Spleen (tissue), 11 donors: ENCODE measurements at regions not wholly inside any gene's neighbourhood (a gene's known extent, or its start where the extent isn't known, plus 50 kb on each side); places are given as distances from the start of the nearest gene placed in this dataset.
A peak's percentile ranks its signal among the peaks of the same experiment; 100 is the strongest.
"Not testable (repeated sequence)": the region's sequence is repeated elsewhere in the genome, so short reads cannot be mapped to it uniquely, and the experiment has no call there.

Experiments
- DNase-seq: peaks from one replicate; pipeline ENCODE4 v3.0.0-alpha.2; 2020
- H3K27ac ChIP-seq, 8 donors: fragments of 200-600 bp; sonication (generic) in 7 of 8; 1 replicate in 4 of 8; 2 replicates in 4 of 8; pipeline versions ENCODE4 v1.5.0 to v1.8.0; 2016 to 2021; ENCODE audit warnings: inconsistent platforms in 4 of 8, mild to moderate bottlenecking in 4 of 8, moderate library complexity in 1 of 8
- H3K27me3 ChIP-seq, 7 donors: fragments of 200-600 bp; sonication (generic) in 6 of 7; replicated peaks in 1 of 7; 1 replicate in 4 of 7; 2 replicates in 3 of 7; pipeline versions ENCODE4 v1.5.0 to v1.8.0; 2016 to 2021; ENCODE audit warnings: inconsistent platforms in 3 of 7, mild to moderate bottlenecking in 1 of 7
- H3K36me3 ChIP-seq, 6 donors: fragments of 200-600 bp; sonication (generic) in 5 of 6; 1 replicate in 4 of 6; 2 replicates in 2 of 6; pipeline versions ENCODE4 v1.5.0 to v1.8.0; 2016 to 2021; ENCODE audit warnings: inconsistent platforms in 2 of 6
- H3K4me1 ChIP-seq, 6 donors: fragments of 200-600 bp; sonication (generic) in 5 of 6; 1 replicate in 3 of 6; 2 replicates in 3 of 6; pipeline versions ENCODE4 v1.5.0 to v1.8.0; 2016 to 2021; ENCODE audit warnings: inconsistent platforms in 3 of 6
- H3K4me3 ChIP-seq, 8 donors: fragments of 200-600 bp; sonication (generic) in 7 of 8; 1 replicate in 4 of 8; 2 replicates in 4 of 8; pipeline versions ENCODE4 v1.5.0 to v1.8.0; 2016 to 2021; ENCODE audit warnings: inconsistent platforms in 4 of 8, mild to moderate bottlenecking in 4 of 8, moderate library complexity in 2 of 8
- H3K9me3 ChIP-seq, 8 donors: fragments of 200-600 bp; sonication (generic) in 7 of 8; 1 replicate in 4 of 8; 2 replicates in 4 of 8; pipeline versions ENCODE4 v1.5.0 to v1.8.0; 2016 to 2021; ENCODE audit warnings: inconsistent platforms in 4 of 8
- CTCF ChIP-seq, 11 experiments: fragments of 200-600 bp in 7 of 11; fragments of 450-650 bp in 4 of 11; sonication (generic) in 4 of 11; IDR thresholded peaks in 8 of 11; conservative IDR thresholded peaks in 3 of 11; 1 replicate in 7 of 11; 2 replicates in 4 of 11; pipeline versions ENCODE4 v1.4.0 to v1.8.0; 2016 to 2021; ENCODE audit warnings: antibody characterized with exemption in 11 of 11, inconsistent platforms in 4 of 11, mild to moderate bottlenecking in 1 of 11
- WGBS, 5 donors: extraction: QIAGEN DNeasy Blood & Tissue Kit in 3 of 5; methylation state at CpG; one replicate each; pipeline versions ENCODE4 v1.1.5 to v1.1.7; 2013 to 2018; 5-methylcytosine and 5-hydroxymethylcytosine counted together
- intact Hi-C: fragments of 100-400 bp; cut with DNase I; formaldehyde crosslinking; loops from one replicate; pipeline ENCODE4 v1.15.0; 2023; ENCODE audit warnings: low total_unique reads
- donor health status: healthy with polysubstance abuse.
- donor health status: DM: no; HTN: no; CAD: no; lungs with moderate emphysema.
- donor health status: DM: no; HTN: no; CAD: no.
- donor health status: Bipolar disorder and iron deficiency.
- donor health status: healthy.
- donor health status: DM: no; HTN: no; CAD: no.
- donor health status: DM: yes; HTN: yes; CAD: no.

- H3K36me3 ChIP-seq, H3K27me3 ChIP-seq, intact Hi-C loops, H3K9me3 ChIP-seq: not testable (repeated sequence)
- WGBS, 5 donors, result 69 to 75% (median 73%) methylated on average over 20 to 23 of the region's 23 CpGs
- peak in 2 of 11 experiments; percentile 12 to 37 for TF ChIP-seq CTCF (IDR thresholded peaks at IDR 0.05 in 8 of 11, conservative IDR thresholded peaks at IDR 0.05 in 3 of 11)
- DNase-seq, result peak; percentile 74
- Histone ChIP-seq H3K4me3 (peak overlapping the region; percentile 9 to 75 (median 34)), H3K27ac (peak overlapping the region; percentile 84 to 96 (median 90)), H3K4me1 (peaks cover 0 to 15% (median 0%) of the 10 kb centered on the region in 6 donors)
Observed at GRCh38 chr10:38403347-38404117, 309.4 kb downstream of the ZNF37A start.

DNA sequence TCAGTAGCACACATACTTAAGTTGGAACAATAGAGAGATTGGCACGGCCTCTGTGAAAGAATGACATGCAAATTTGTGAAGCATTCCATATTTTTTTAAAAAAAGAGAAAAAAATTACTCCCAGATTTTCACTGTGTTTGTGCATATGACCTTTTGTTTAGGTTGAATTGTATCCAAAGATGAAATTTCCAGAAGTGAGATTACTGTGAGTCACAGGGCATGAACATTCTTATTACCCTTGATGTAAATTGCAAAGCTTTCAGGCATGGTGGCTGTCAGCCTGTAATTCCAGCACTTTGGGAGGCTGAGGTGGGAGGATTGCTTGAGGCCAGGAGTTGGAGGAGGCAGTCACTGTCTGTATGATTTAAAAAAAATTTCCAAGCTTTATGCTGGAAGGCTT, 329.5 kb downstream of the ZNF37A start:
- H3K4me1 ChIP-seq, H3K27me3 ChIP-seq, H3K27ac ChIP-seq, DNase-seq, H3K4me3 ChIP-seq, H3K9me3 ChIP-seq, intact Hi-C loops: not testable (repeated sequence)
- 78 to 100% (median 88%) methylated on average over 1 of the region's 1 CpG for WGBS, 5 donors
- H3K36me3 ChIP-seq, result peaks cover 0 to 22% (median 0%) of the 10 kb centered on the region in 6 donors

GRCh38 chr10:38430242-38430641, 336.1 kb downstream of the ZNF37A start:
- H3K4me1 ChIP-seq, H3K4me3 ChIP-seq, H3K27ac ChIP-seq, H3K9me3 ChIP-seq, intact Hi-C loops, H3K27me3 ChIP-seq, DNase-seq: not testable (repeated sequence)
- peaks cover 0 to 22% (median under 1%) of the 10 kb centered on the region in 6 donors for H3K36me3 ChIP-seq
- WGBS, 5 donors, result 87 to 91% (median 88%) methylated on average over 2 of the region's 2 CpGs

DNA sequence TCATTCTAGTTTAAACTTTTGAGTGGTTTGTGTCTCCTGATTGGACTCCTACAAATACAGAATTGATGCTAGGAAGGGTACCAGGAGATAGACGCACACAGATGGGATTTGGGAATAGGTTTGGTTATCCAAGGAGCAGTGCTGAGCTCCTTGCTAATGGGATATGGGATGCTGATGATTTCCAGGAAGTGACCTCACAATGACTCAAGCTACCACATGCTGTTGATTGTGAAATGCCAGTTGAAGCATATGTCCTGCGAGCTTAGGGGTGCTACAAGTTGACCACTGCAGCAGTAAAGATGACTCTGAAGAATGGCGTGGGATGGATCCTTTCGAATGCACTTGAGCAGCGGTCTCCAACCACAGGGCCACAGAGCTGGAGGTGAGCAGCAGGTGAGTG, 343.2 kb downstream of the ZNF37A start:
- H3K9me3 ChIP-seq, H3K4me3 ChIP-seq, H3K4me1 ChIP-seq, DNase-seq, H3K27me3 ChIP-seq, intact Hi-C loops, H3K27ac ChIP-seq: not testable (repeated sequence)
- peaks cover 0 to 33% (median 0%) of the 10 kb centered on the region in 6 donors for H3K36me3 ChIP-seq
- 95 to 100% (median 95%) methylated on average over 2 to 5 of the region's 5 CpGs; no CpG with 5 or more reads in 1 of the 5 donors for WGBS, 5 donors

- H3K9me3 ChIP-seq, DNase-seq, intact Hi-C loops, H3K27me3 ChIP-seq, H3K4me3 ChIP-seq, H3K27ac ChIP-seq, H3K4me1 ChIP-seq: not testable (repeated sequence)
- H3K36me3 ChIP-seq, result peaks cover 0 to 27% (median 4%) of the 10 kb centered on the region in 6 donors
- 94 to 97% (median 95%) methylated on average over 18 to 22 of the region's 22 CpGs for WGBS, 5 donors
Observed at GRCh38 chr10:38448614-38449355, 354.6 kb downstream of the ZNF37A start.

DNA sequence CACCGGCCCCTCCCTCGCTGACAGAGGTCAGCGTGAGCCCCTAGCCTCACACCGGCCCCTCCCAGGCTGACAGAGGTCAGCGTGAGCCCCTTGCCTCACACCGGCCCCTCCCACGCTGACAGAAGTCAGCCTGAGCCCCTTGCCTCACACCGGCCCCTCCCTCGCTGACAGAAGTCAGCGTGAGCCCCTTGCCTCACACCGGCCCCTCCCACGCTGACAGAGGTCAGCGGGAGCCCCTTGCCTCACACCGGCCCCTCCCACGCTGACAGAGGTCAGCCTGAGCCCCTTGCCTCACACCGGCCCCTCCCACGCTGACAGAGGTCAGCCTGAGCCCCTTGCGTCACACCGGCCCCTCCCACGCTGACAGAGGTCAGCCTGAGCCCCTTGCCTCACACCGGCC, 355.5 kb downstream of the ZNF37A start:
- H3K27me3 ChIP-seq, intact Hi-C loops, DNase-seq, H3K4me1 ChIP-seq, H3K9me3 ChIP-seq, H3K27ac ChIP-seq, H3K4me3 ChIP-seq: not testable (repeated sequence)
- 93 to 100% (median 97%) methylated on average over 7 to 21 of the region's 21 CpGs for WGBS, 5 donors
- peaks cover 0 to 27% (median 4%) of the 10 kb centered on the region in 6 donors for H3K36me3 ChIP-seq

DNA sequence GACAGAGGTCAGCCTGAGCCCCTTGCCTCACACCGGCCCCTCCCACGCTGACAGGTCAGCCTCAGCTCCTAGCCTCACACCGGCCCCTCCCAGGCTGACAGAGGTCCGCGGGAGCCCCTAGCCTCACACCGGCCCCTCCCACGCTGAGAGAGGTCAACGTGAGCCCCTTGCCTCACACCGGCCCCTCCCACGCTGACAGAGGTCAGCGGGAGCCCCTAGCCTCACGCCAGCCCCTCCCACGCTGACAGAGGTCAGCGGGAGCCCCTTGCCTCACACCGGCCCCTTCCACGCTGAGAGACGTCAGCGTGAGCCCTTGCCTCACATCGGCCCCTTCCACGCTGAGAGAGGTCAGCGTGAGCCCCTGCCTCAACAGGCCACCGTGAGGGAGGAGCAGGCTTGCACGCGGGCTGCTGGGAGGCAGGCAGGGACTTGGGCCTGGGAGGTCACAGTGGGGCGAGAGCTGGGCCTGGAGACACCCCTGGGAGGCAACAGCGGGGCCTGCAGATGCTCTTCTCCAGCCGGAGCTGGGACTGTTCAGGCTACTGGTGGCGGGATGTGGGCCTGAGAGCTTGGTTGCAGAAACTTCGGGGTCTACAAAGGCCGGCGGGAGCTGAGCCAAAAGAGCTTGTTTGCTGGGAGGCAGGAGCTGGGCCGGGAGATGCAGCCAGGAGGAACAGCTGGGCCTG, 356.4 kb downstream of the ZNF37A start:
- peaks cover 0 to 27% (median 4%) of the 10 kb centered on the region in 6 donors for H3K36me3 ChIP-seq
- H3K9me3 ChIP-seq, H3K4me1 ChIP-seq, intact Hi-C loops, H3K4me3 ChIP-seq, H3K27me3 ChIP-seq, DNase-seq, H3K27ac ChIP-seq: not testable (repeated sequence)
- WGBS, 5 donors, result 93 to 97% (median 96%) methylated on average over 26 to 32 of the region's 32 CpGs

- DNase-seq, intact Hi-C loops, H3K4me3 ChIP-seq, H3K27me3 ChIP-seq, H3K27ac ChIP-seq, H3K4me1 ChIP-seq, H3K9me3 ChIP-seq: not testable (repeated sequence)
- H3K36me3 ChIP-seq, result peaks cover 0 to 27% (median 4%) of the 10 kb centered on the region in 6 donors
- 95 to 98% (median 96%) methylated on average over 14 to 28 of the region's 28 CpGs for WGBS, 5 donors
Observed at GRCh38 chr10:38451306-38451967, 357.3 kb downstream of the ZNF37A start.
